PFSK-1 (cell line): ENCODE measurements at regions not wholly inside any gene's neighbourhood (a gene's known extent, or its start where the extent isn't known, plus 50 kb on each side); places are given as distances from the start of the nearest gene placed in this dataset.

Source experiments
- FOXP2 ChIP-seq: optimal IDR thresholded peaks from 2 replicates; pipeline ENCODE3; 2011; ENCODE audit warnings: borderline replicate concordance, control low read depth, inconsistent platforms; ENCODE audit not compliant: insufficient read depth; ENCODE audit errors: extremely low read length, extremely low read depth
- POLR2AphosphoS5 ChIP-seq: IDR thresholded peaks from 2 replicates; pipeline ENCODE4 v1.6.1; 2012; ENCODE audit warnings: low read depth, mild to moderate bottlenecking, control low read depth, low read length, moderate library complexity
- REST ChIP-seq, 2 experiments: IDR thresholded peaks; 2 replicates each; pipeline versions ENCODE4 v1.6.1 to v1.8.0; 2011 to 2012; ENCODE audit warnings: low read depth in 2 of 2, low read length in 2 of 2, control low read depth in 1 of 2, inconsistent platforms in 1 of 2, mild to moderate bottlenecking in 1 of 2, moderate library complexity in 1 of 2; ENCODE audit not compliant: insufficient read depth in 1 of 2
- SIN3A ChIP-seq: IDR thresholded peaks from 2 replicates; pipeline ENCODE4 v1.6.1; 2012; ENCODE audit warnings: mild to moderate bottlenecking, low read length, moderate library complexity, borderline replicate concordance; ENCODE audit not compliant: insufficient read depth
- TAF1 ChIP-seq: IDR thresholded peaks from 2 replicates; pipeline ENCODE4 v1.6.1; 2012; ENCODE audit warnings: low read length, control low read depth, borderline replicate concordance; ENCODE audit not compliant: insufficient read depth

- TF ChIP-seq TAF1 (no peak), REST (IDR thresholded peaks at IDR 0.05; ENCODE audit: insufficient read depth in 1 of 2, low read depth in 2 of 2, low read length in 2 of 2) (no peak), POLR2AphosphoS5 (no peak), SIN3A (no peak), FOXP2 (no peak)
Measured at GRCh38 chr6:135647521-135647920, 150.0 kb upstream of the AHI1 start.
